GM23338 (cell line): ENCODE measurements at regions not wholly inside any gene's neighbourhood (a gene's known extent, or its start where the extent isn't known, plus 50 kb on each side); places are given as distances from the start of the nearest gene placed in this dataset.

Source experiments
- ATAC-seq: fragments of 200-7000 bp; cut with Tn5 transposase; 3 replicates; pipeline ENCODE4 v1.9.1; 2020
- DNase-seq: peaks from one replicate; pipeline ENCODE4 v3.0.0-alpha.2; 2015; ENCODE audit warnings: low spot score
- H2AFZ ChIP-seq: fragments of 200-600 bp; sonication (generic); 2 replicates; pipeline ENCODE4 v1.8.0; 2016; ENCODE audit warnings: antibody characterized with exemption, mild to moderate bottlenecking, moderate library complexity
- H3F3A ChIP-seq: fragments of 200-600 bp; sonication (generic); replicated peaks from 2 replicates; pipeline ENCODE4 v1.8.0; 2017; ENCODE audit warnings: antibody characterized with exemption, mixed run types, low read depth
- H3K27ac ChIP-seq: fragments of 200-600 bp; sonication (generic); 2 replicates; pipeline ENCODE4 v1.6.1; 2016; ENCODE audit warnings: low read depth
- H3K27me3 ChIP-seq: fragments of 200-600 bp; sonication (generic); 2 replicates; pipeline ENCODE4 v1.8.0; 2016; ENCODE audit warnings: mild to moderate bottlenecking, mixed run types, moderate library complexity; ENCODE audit not compliant: insufficient read depth
- H3K36me3 ChIP-seq: fragments of 200-600 bp; sonication (generic); 2 replicates; pipeline ENCODE4 v1.8.0; 2016; ENCODE audit warnings: mild to moderate bottlenecking; ENCODE audit not compliant: insufficient read depth
- H3K4me1 ChIP-seq: fragments of 200-600 bp; sonication (generic); 2 replicates; pipeline ENCODE4 v1.8.0; 2016; ENCODE audit warnings: mild to moderate bottlenecking, moderate library complexity; ENCODE audit not compliant: insufficient read depth
- H3K4me2 ChIP-seq: fragments of 200-600 bp; sonication (generic); 2 replicates; pipeline ENCODE4 v1.7.1; 2017; ENCODE audit warnings: mixed run types
- H3K4me3 ChIP-seq: fragments of 200-600 bp; sonication (generic); 2 replicates; pipeline ENCODE4 v1.6.1; 2016; ENCODE audit warnings: mixed run types
- H3K79me2 ChIP-seq: fragments of 200-600 bp; sonication (generic); replicated peaks from 2 replicates; pipeline ENCODE4 v1.8.0; 2017; ENCODE audit warnings: mild to moderate bottlenecking; ENCODE audit not compliant: insufficient read depth
- H3K9me2 ChIP-seq: fragments of 200-600 bp; sonication (generic); 2 replicates; pipeline ENCODE4 v1.8.0; 2017; ENCODE audit not compliant: insufficient read depth
- H4K20me1 ChIP-seq: fragments of 200-600 bp; sonication (generic); replicated peaks from 2 replicates; pipeline ENCODE4 v1.8.0; 2017; ENCODE audit warnings: mild to moderate bottlenecking; ENCODE audit not compliant: insufficient read depth
- H3K27ac Mint-ChIP-seq: 2 replicates; pipeline ENCODE4 v1.8.0; 2020; ENCODE audit warnings: inconsistent platforms, mild to moderate bottlenecking, moderate library complexity, mixed read lengths
- H3K27me3 Mint-ChIP-seq: 3 replicates; pipeline ENCODE4 v1.8.0; 2022; ENCODE audit warnings: low read depth, mild to moderate bottlenecking, moderate library complexity, mixed read lengths, inconsistent platforms; ENCODE audit not compliant: insufficient read depth, poor library complexity
- H3K36me3 Mint-ChIP-seq: 3 replicates; pipeline ENCODE4 v1.8.0; 2021; ENCODE audit warnings: low read depth, mild to moderate bottlenecking, inconsistent platforms, moderate library complexity, mixed read lengths
- H3K4me1 Mint-ChIP-seq: 3 replicates; pipeline ENCODE4 v1.8.0; 2020; ENCODE audit warnings: mild to moderate bottlenecking, inconsistent platforms, mixed read lengths
- H3K4me3 Mint-ChIP-seq: 3 replicates; pipeline ENCODE4 v1.8.0; 2021; ENCODE audit warnings: moderate library complexity, mild to moderate bottlenecking, inconsistent platforms, mixed read lengths
- H3K9me3 Mint-ChIP-seq: 3 replicates; pipeline ENCODE4 v1.8.0; 2020; ENCODE audit warnings: moderate library complexity, mild to moderate bottlenecking, inconsistent platforms, mixed read lengths
- CREB1 ChIP-seq: fragments of 250-450 bp; sonication (Bioruptor Pico); IDR thresholded peaks from 2 replicates; pipeline ENCODE4 v1.5.0; 2020; ENCODE audit warnings: low read depth, mild to moderate bottlenecking, moderate library complexity
- EZH2 ChIP-seq: fragments of 200-600 bp; sonication (generic); IDR thresholded peaks from one replicate; pipeline ENCODE4 v1.8.0; 2017; ENCODE audit warnings: antibody characterized with exemption, mild to moderate bottlenecking, low read depth; ENCODE audit not compliant: unreplicated experiment
- EZH2phosphoT487 ChIP-seq: fragments of 200-600 bp; sonication (generic); IDR thresholded peaks from one replicate; pipeline ENCODE4 v1.8.1; 2018; ENCODE audit warnings: antibody characterized with exemption; ENCODE audit not compliant: unreplicated experiment
- JUNB ChIP-seq: IDR thresholded peaks from one replicate; pipeline ENCODE4 v1.6.1; 2016; ENCODE audit warnings: antibody characterized with exemption; ENCODE audit not compliant: unreplicated experiment
- NANOG ChIP-seq: IDR thresholded peaks from 2 replicates; pipeline ENCODE4 v1.6.1; 2016; ENCODE audit warnings: antibody characterized with exemption, borderline replicate concordance
- POLR2AphosphoS5 ChIP-seq: IDR thresholded peaks from 2 replicates; pipeline ENCODE4 v1.6.1; 2016; ENCODE audit warnings: antibody characterized with exemption, low read depth
- STAT1 ChIP-seq: IDR thresholded peaks from one replicate; pipeline ENCODE4 v1.6.1; 2016; ENCODE audit warnings: antibody characterized with exemption; ENCODE audit not compliant: unreplicated experiment
- ZNF114 ChIP-seq: fragments of 250-450 bp; sonication (Bioruptor Pico); IDR thresholded peaks from 2 replicates; pipeline ENCODE4 v1.5.0; 2020; ENCODE audit warnings: mild to moderate bottlenecking, moderate library complexity
- ZNF331 ChIP-seq: fragments of 250-450 bp; sonication (Bioruptor Pico); IDR thresholded peaks from 2 replicates; pipeline ENCODE4 v1.5.0; 2020; ENCODE audit warnings: low read depth, mild to moderate bottlenecking, moderate library complexity
- TF ChIP-seq, protein P1 (sequence below), 2 experiments: fragments of 200-600 bp in 1 of 2; sonication (generic) in 1 of 2; conservative IDR thresholded peaks; 2 replicates each; pipeline versions ENCODE4 v1.5.1 to v1.6.1; 2016 to 2017; ENCODE audit warnings: antibody characterized with exemption in 2 of 2, low read depth in 2 of 2, mild to moderate bottlenecking in 2 of 2, moderate library complexity in 1 of 2
- TF ChIP-seq, protein P2 (sequence below): fragments of 250-450 bp; sonication (Bioruptor Pico); IDR thresholded peaks from 2 replicates; pipeline ENCODE4 v1.5.0; 2020; ENCODE audit warnings: mild to moderate bottlenecking, moderate library complexity
- TF ChIP-seq, protein P3 (sequence below): IDR thresholded peaks from 2 replicates; pipeline ENCODE4 v1.6.1; 2016; ENCODE audit warnings: antibody characterized with exemption
- TF ChIP-seq, protein P4 (sequence below): IDR thresholded peaks from one replicate; pipeline ENCODE4 v1.6.1; 2018; ENCODE audit warnings: antibody characterized with exemption; ENCODE audit not compliant: unreplicated experiment

DNA sequence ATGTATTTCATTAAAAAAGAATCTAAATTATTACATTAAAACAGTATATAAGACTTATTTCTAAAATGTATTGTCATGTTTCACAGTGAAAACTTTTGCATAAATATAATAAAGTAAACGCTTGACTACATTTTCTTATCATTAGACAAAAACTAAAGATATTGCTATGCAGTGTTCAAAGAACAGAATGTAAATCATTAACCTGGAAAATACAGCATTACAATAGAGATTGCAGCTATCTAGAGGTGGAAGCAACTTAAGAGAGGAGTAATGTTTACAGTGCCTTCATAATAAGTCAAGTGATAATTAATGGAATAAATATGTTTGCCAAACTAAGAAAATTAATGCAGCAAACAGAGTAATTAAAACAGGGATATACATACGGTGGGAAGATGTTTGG lies 940.9 kb downstream of the FSTL5 start:
- no peak for DNase-seq
- Histone ChIP-seq H2AFZ (no peak overlapping the region), H3K27ac (no peak overlapping the region), H3K36me3 (no peaks in the 10 kb centered on the region), H3K4me3 (no peak overlapping the region), H4K20me1 (no peaks in the 10 kb centered on the region), H3K9me2 (no peaks in the 10 kb centered on the region), H3K4me2 (no peak overlapping the region), H3F3A (no peaks in the 10 kb centered on the region), H3K27me3 (no peaks in the 10 kb centered on the region), H3K79me2 (no peaks in the 10 kb centered on the region), H3K4me1 (no peaks in the 10 kb centered on the region)
- peaks cover 17% of the 10 kb centered on the region for H3K9me3 Mint-ChIP-seq
- ATAC-seq: no peak
- no peak overlapping the region for H3K27ac Mint-ChIP-seq
- peaks cover 15% of the 10 kb centered on the region for H3K36me3 Mint-ChIP-seq
- H3K4me3 Mint-ChIP-seq: no peak overlapping the region
- H3K4me1 Mint-ChIP-seq: no peaks in the 10 kb centered on the region
- H3K27me3 Mint-ChIP-seq: peaks cover 2% of the 10 kb centered on the region
- TF ChIP-seq NANOG (no peak), POLR2AphosphoS5 (no peak), EZH2phosphoT487 (no peak), EZH2 (no peak), JUNB (no peak), CREB1 (CRISPR knock-in tag) (no peak), ZNF331 (CRISPR knock-in tag) (no peak), STAT1 (no peak), ZNF114 (CRISPR knock-in tag) (no peak)
- TF ChIP-seq, protein P1, sequence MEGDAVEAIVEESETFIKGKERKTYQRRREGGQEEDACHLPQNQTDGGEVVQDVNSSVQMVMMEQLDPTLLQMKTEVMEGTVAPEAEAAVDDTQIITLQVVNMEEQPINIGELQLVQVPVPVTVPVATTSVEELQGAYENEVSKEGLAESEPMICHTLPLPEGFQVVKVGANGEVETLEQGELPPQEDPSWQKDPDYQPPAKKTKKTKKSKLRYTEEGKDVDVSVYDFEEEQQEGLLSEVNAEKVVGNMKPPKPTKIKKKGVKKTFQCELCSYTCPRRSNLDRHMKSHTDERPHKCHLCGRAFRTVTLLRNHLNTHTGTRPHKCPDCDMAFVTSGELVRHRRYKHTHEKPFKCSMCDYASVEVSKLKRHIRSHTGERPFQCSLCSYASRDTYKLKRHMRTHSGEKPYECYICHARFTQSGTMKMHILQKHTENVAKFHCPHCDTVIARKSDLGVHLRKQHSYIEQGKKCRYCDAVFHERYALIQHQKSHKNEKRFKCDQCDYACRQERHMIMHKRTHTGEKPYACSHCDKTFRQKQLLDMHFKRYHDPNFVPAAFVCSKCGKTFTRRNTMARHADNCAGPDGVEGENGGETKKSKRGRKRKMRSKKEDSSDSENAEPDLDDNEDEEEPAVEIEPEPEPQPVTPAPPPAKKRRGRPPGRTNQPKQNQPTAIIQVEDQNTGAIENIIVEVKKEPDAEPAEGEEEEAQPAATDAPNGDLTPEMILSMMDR (conservative IDR thresholded peaks at IDR 0.05; ENCODE audit: low read depth in 2 of 2): no peak
- TF ChIP-seq, protein P2, sequence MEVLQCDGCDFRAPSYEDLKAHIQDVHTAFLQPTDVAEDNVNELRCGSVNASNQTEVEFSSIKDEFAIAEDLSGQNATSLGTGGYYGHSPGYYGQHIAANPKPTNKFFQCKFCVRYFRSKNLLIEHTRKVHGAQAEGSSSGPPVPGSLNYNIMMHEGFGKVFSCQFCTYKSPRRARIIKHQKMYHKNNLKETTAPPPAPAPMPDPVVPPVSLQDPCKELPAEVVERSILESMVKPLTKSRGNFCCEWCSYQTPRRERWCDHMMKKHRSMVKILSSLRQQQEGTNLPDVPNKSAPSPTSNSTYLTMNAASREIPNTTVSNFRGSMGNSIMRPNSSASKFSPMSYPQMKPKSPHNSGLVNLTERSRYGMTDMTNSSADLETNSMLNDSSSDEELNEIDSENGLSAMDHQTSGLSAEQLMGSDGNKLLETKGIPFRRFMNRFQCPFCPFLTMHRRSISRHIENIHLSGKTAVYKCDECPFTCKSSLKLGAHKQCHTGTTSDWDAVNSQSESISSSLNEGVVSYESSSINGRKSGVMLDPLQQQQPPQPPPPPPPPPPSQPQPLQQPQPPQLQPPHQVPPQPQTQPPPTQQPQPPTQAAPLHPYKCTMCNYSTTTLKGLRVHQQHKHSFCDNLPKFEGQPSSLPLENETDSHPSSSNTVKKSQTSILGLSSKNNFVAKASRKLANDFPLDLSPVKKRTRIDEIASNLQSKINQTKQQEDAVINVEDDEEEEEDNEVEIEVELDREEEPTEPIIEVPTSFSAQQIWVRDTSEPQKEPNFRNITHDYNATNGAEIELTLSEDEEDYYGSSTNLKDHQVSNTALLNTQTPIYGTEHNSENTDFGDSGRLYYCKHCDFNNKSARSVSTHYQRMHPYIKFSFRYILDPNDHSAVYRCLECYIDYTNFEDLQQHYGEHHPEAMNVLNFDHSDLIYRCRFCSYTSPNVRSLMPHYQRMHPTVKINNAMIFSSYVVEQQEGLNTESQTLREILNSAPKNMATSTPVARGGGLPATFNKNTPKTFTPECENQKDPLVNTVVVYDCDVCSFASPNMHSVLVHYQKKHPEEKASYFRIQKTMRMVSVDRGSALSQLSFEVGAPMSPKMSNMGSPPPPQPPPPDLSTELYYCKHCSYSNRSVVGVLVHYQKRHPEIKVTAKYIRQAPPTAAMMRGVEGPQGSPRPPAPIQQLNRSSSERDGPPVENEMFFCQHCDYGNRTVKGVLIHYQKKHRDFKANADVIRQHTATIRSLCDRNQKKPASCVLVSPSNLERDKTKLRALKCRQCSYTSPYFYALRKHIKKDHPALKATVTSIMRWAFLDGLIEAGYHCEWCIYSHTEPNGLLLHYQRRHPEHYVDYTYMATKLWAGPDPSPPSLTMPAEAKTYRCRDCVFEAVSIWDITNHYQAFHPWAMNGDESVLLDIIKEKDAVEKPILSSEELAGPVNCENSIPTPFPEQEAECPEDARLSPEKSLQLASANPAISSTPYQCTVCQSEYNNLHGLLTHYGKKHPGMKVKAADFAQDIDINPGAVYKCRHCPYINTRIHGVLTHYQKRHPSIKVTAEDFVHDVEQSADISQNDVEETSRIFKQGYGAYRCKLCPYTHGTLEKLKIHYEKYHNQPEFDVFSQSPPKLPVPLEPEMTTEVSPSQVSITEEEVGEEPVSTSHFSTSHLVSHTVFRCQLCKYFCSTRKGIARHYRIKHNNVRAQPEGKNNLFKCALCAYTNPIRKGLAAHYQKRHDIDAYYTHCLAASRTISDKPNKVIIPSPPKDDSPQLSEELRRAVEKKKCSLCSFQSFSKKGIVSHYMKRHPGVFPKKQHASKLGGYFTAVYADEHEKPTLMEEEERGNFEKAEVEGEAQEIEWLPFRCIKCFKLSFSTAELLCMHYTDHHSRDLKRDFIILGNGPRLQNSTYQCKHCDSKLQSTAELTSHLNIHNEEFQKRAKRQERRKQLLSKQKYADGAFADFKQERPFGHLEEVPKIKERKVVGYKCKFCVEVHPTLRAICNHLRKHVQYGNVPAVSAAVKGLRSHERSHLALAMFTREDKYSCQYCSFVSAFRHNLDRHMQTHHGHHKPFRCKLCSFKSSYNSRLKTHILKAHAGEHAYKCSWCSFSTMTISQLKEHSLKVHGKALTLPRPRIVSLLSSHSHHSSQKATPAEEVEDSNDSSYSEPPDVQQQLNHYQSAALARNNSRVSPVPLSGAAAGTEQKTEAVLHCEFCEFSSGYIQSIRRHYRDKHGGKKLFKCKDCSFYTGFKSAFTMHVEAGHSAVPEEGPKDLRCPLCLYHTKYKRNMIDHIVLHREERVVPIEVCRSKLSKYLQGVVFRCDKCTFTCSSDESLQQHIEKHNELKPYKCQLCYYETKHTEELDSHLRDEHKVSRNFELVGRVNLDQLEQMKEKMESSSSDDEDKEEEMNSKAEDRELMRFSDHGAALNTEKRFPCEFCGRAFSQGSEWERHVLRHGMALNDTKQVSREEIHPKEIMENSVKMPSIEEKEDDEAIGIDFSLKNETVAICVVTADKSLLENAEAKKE (CRISPR knock-in tag): no peak
- TF ChIP-seq, protein P3, sequence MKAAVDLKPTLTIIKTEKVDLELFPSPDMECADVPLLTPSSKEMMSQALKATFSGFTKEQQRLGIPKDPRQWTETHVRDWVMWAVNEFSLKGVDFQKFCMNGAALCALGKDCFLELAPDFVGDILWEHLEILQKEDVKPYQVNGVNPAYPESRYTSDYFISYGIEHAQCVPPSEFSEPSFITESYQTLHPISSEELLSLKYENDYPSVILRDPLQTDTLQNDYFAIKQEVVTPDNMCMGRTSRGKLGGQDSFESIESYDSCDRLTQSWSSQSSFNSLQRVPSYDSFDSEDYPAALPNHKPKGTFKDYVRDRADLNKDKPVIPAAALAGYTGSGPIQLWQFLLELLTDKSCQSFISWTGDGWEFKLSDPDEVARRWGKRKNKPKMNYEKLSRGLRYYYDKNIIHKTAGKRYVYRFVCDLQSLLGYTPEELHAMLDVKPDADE: no peak
- TF ChIP-seq, protein P4, sequence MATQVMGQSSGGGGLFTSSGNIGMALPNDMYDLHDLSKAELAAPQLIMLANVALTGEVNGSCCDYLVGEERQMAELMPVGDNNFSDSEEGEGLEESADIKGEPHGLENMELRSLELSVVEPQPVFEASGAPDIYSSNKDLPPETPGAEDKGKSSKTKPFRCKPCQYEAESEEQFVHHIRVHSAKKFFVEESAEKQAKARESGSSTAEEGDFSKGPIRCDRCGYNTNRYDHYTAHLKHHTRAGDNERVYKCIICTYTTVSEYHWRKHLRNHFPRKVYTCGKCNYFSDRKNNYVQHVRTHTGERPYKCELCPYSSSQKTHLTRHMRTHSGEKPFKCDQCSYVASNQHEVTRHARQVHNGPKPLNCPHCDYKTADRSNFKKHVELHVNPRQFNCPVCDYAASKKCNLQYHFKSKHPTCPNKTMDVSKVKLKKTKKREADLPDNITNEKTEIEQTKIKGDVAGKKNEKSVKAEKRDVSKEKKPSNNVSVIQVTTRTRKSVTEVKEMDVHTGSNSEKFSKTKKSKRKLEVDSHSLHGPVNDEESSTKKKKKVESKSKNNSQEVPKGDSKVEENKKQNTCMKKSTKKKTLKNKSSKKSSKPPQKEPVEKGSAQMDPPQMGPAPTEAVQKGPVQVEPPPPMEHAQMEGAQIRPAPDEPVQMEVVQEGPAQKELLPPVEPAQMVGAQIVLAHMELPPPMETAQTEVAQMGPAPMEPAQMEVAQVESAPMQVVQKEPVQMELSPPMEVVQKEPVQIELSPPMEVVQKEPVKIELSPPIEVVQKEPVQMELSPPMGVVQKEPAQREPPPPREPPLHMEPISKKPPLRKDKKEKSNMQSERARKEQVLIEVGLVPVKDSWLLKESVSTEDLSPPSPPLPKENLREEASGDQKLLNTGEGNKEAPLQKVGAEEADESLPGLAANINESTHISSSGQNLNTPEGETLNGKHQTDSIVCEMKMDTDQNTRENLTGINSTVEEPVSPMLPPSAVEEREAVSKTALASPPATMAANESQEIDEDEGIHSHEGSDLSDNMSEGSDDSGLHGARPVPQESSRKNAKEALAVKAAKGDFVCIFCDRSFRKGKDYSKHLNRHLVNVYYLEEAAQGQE: no peak
